Activated naive CD8-positive, alpha-beta T cell treated with anti-CD3 and anti-CD28 coated beads, Interleukin-2, amount 50 U/mL, for 16 hours (primary cell): ENCODE measurements at regions not wholly inside any gene's neighbourhood (a gene's known extent, or its start where the extent isn't known, plus 50 kb on each side); places are given as distances from the start of the nearest gene placed in this dataset.
"Not testable (repeated sequence)": the region's sequence is repeated elsewhere in the genome, so short reads cannot be mapped to it uniquely, and the experiment has no call there.

Source experiments
- DNase-seq: peaks from one replicate; pipeline ENCODE4 v3.0.0-alpha.2; 2020; ENCODE audit warnings: low read depth, low spot score

GRCh38 chr6:30832864-30833263 is 51.5 kb upstream of the DDR1 start:
- no peak for DNase-seq

- no peak for DNase-seq
Measured at GRCh38 chr6:30830438-30830837, 53.9 kb upstream of the DDR1 start.

GRCh38 chr6:30829639-30830255 is 54.6 kb upstream of the DDR1 start:
- DNase-seq, result no peak

GRCh38 chr6:30829033-30829432 is 55.3 kb upstream of the DDR1 start:
- DNase-seq, result no peak

- DNase-seq, result peak; percentile 64
Measured at GRCh38 chr6:30828027-30828962, 56.0 kb upstream of the DDR1 start.

GRCh38 chr6:30826961-30827342 is 57.4 kb upstream of the DDR1 start:
- DNase-seq, result no peak

GRCh38 chr6:30824698-30825097 is 59.6 kb upstream of the DDR1 start:
- no peak for DNase-seq

- DNase-seq, result no peak
Measured at GRCh38 chr6:30823534-30823865, 60.8 kb upstream of the DDR1 start.

- no peak for DNase-seq
Measured at GRCh38 chr6:30821862-30822784, 62.2 kb upstream of the DDR1 start.

- no peak for DNase-seq
Measured at GRCh38 chr6:30820193-30820592, 64.1 kb upstream of the DDR1 start.

GRCh38 chr6:30819297-30819917 is 64.9 kb upstream of the DDR1 start:
- peak; percentile 53 for DNase-seq

GRCh38 chr6:30818391-30818841 is 65.9 kb upstream of the DDR1 start:
- no peak for DNase-seq

GRCh38 chr6:30816791-30817739 is 67.3 kb upstream of the DDR1 start:
- no peak for DNase-seq

- DNase-seq, result not testable (repeated sequence)
Measured at GRCh38 chr6:30816296-30816695, 68.0 kb upstream of the DDR1 start.

- not testable (repeated sequence) for DNase-seq
Measured at GRCh38 chr6:30815041-30815742, 69.1 kb upstream of the DDR1 start.

GRCh38 chr6:30814146-30815040 is 69.9 kb upstream of the DDR1 start:
- DNase-seq, result peak; percentile 39

GRCh38 chr6:30813631-30814145 is 69.3 kb upstream of the IER3 start:
- no peak for DNase-seq

GRCh38 chr6:30810813-30811339 is 66.5 kb upstream of the IER3 start:
- DNase-seq, result peak; percentile 81
